ENCODE measurements at regions not wholly inside any gene's neighbourhood (a gene's known extent, or its start where the extent isn't known, plus 50 kb on each side); places are given as distances from the start of the nearest gene placed in this dataset.

DNA sequence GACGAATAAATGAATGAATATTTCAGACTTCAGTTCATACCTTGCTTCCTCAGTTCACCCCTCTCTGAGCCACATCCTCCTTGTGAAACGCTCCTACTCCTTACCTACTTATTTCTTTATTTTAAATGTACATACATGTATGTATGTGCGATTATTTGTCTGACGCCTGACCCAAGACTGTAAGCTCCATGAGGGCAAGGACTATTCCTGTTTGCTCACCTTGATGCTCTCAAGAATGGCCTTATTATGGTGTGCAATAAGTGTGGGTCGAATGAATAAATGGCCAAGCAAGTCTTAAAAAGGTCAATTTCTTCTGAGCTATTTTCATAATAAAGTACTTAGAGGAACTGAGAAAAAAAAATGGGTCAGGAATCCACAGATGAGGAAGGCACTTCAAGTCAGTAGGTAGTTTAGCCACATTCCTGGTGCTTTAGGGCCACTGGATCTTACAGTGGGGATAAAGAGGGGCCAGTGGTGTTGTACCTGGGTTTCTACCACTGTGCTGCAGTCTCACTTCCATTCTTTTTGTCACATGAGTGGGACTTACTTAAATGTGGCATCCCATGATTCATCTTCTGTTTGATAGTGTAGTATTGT, 74.7 kb downstream of the SDC1 start:
- DNase-seq, result no peak

DNA sequence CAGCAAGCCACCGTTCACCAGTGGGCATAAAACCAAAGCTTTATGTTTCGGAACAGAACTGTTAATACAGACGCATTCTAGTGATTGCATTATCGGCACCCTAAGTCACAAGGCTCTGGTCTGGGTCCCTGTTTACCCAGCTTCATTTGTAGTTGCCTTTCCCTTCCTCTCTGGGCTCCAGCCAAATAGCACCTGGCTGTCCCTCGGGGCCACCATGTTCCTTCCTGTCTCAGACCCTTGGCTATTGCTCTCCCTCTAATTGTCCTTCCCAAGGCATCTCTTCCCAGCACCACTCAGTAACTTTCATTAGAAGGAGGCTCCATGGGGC, 75.3 kb downstream of the SDC1 start:
- DNase-seq, result no peak

DNA sequence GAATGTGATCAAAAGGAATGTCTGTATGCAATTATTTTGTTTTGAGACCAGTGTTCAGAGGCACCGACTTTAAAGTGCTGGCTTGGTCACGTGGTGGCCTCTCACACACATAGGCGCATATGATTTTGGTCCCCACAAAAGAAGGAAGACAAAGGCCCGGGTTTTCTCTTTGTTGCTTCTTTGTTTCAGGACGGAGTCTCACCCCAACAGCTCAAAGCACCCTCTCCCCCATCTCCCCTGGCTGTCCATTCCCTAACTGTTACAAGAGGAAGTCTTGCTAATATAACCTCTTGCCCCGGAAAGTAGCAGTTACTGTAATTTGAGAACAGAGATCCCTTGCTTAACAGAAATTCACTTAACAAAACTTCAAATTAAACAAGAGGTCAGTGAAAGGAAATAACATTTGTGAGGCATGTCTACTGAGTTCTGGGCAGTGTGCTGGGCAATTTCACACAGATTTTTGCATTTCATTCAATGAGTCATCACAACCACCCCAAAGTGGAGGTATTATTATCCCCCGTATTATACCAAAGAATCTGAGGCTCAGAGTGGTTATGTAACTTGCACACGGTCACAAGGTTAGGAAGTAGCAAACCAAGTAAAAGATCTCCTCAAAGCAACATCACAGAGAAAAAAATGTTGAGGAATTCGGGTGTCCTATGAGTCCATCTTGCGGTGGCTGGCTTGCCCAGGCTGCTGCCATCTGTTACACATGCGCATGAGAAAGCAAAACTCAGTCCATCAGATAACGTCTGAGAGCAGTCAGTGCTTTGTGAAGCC, 75.8 kb downstream of the SDC1 start:
- no peak for DNase-seq

DNA sequence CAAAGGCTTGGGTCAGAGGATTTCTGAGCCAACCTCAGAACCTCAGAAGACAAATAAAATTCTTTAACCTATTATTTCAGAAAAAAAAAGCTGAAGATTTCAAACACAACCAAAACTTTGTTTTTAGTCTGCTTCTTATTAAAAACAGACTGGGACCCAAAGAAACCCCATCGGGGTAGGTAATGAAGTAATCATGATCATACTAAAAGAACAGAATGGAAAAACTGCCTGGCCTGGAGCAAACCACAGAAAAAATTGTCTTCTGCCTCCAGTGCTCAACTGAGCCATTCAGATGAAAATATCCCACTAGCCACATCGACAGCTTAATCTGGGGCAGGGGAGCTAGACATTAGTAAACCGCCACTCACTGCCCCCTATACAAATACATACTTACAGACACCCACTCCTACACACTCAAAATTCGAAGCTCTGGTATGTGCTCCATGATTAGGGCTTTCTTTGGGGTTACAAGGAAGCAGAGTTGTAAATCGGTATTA, 76.5 kb downstream of the SDC1 start:
- DNase-seq, result no peak

DNA sequence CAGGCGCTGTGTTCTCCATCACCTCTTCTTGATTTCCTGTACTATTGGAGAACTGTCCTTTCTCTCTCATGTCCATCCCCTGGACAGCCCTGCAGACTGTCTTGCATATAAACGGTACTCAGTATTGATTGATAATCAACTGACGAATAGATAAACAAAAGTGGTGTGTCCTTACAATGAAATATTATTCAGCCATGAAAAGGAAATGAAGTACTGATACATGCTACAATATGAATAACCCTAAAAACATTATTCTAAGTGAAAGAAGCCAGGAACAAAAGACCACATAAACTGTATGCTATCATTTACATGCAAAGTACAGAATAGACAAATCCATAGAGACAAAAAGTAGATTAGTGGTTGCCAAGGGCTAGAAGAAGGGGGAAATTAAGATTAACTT, 77.6 kb downstream of the SDC1 start:
- DNase-seq, result no peak

DNA sequence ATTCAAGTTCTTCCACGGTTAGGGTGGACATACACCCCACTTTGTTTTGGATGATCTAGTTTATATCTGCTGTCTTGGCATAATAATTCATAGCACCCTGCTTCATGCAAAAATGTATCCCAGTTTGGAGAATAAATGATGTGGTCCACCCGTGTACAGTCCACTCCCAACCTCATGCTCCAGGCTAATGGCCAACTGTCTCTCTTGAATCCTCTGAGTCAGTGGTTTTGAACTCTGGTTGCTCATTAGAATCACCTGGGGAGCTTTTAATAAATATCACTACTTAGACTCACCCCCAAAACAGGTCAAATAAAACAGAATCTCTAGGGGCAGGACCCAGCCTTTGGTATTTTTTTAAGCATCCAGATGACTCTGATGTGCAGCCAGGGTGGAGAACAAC, 78.5 kb downstream of the SDC1 start:
- DNase-seq, result no peak

DNA sequence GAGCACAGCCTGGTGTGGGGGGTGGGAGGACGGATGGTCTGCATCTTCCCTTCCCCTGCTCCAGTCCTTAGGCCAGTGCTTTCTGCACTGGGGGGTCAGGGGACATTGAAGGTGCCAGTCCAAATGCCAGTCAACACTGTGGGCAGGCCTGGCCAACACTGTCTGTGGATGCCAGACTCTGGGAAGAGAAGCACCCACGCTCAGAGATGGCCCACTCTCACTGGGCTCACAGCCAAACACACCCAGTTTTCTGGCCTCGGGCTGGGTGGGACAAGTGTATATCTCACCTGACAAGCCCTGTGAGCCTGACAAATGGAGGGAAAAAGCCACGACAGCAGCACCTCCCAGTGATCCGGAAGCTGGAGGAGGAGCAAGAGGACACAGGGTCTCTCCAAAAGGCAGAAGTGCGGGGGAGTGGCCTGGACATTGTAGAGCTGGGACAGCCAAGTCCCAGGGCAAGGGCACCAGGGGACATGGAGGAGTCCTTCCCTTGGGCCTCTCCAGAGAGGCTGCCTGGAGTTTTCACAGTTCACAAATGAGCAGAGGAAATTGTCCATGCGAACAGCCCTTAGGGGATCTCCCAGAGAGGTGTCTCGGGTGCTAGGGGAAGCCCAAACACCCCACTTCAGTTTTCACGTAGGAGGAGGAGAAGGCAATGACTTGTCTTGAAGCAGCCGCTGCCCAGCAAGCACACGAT, 79.3 kb downstream of the SDC1 start:
- no peak for DNase-seq

DNA sequence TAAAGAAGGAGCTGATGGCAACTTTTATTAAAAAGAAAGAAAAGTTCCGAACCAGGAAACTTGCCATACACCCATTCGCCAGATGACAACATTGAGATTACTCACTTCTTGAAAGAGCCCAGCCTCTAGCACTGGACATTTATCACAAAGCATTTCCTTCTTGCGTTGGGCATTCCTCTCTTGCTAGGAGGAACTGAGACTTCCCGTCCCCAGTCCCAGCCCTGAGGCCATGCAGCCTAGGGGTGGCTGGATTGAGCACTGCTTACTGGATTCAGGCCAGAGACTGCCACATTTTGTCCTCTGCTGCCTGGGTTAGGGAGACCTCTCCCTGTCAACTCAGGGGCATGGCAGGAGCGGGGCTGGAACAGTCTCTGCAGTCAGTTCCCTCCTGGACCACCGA, 80.1 kb downstream of the SDC1 start:
- no peak for DNase-seq

DNA sequence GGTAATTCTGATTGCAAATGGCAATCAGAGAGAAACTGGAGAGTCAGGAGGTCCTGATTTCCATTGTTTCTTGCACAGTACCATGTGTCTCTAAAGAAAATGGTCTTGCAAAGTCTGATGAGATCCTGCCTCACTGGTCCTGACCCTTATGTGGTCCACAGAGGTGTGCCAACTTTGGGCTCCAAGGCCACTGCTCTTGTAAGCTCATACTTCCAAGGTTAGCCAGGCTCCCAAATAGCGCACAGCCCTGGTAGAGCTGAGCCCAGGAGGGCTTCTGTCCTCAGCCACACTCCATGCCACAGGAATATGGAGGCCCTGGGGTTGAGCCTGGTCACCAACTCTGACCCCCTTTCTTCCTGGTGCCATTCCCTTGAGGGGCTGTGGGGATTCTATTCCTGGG, 80.7 kb downstream of the SDC1 start:
- no peak for DNase-seq

DNA sequence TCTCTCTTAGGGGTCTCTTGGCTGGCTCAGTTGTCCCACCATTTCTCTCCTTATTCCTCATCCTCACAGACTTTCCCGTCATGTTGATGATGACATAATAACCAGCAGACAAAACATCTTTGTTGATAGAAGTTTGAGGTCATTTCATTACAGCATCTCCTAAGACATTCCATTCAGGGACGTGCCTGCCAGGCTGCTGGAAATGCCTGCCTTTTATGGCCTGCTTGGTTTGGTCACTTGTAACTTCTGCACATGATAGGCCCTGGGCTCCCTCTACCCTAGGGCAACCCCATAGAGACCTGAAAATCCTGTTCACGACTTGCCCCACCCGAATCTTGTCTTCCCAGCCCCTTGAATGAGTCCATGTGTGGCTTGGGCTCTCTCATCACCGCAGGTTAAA, 81.7 kb downstream of the SDC1 start:
- DNase-seq, result no peak

DNA sequence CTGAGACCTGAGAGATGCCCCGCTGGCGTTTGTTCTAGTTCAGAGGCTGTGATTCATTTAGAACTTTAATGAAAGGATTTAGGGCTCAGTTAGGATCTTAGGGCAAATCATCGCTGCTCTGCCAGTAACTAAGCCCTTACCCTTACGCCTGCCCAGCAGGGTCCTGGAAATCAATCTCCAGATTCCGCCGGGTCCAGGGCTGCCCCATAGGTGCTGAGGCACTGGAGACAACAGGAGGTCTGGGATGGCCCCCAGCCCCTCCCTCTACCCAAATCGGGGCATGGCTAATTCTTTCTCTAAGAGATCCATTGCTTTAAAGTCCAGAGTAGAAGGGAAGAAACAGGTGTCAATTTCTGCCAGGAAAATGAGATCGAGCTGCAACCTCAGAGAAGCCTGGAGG, 83.1 kb downstream of the SDC1 start:
- DNase-seq, result no peak

DNA sequence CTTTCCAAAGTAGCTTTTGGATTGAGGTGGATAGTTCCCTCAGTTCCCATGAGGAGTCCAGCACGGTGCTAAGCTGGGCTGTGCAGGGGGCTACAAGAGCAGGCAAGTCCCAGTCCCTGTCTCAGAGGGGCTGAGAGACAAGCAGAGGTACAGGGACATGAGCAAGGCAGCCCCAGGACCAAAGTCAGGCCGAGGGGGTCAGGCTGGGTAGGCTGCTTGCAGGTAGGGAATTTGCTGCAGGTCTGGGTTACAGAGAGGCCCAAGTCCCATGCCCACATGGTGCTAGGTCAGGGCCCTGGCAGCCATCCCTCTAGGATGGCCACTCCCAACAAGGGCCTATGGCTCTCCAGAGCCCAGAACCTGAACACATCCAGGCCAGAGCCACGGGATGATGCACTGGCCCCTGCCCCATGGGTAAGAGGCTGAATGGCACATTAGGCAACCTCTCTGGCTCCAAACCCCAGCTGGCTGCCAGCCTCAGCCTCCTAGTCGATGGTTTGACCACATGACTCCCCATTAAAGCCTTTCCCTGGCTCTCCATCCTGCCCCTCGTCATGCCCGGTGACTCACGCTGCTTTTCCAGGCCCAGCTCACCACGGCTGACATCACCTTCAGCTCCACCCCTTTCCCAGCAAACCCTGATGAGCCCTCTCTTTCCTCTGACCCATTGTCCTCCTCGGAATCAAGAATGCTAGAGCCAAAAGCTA, 83.7 kb downstream of the SDC1 start:
- DNase-seq, result no peak

DNA sequence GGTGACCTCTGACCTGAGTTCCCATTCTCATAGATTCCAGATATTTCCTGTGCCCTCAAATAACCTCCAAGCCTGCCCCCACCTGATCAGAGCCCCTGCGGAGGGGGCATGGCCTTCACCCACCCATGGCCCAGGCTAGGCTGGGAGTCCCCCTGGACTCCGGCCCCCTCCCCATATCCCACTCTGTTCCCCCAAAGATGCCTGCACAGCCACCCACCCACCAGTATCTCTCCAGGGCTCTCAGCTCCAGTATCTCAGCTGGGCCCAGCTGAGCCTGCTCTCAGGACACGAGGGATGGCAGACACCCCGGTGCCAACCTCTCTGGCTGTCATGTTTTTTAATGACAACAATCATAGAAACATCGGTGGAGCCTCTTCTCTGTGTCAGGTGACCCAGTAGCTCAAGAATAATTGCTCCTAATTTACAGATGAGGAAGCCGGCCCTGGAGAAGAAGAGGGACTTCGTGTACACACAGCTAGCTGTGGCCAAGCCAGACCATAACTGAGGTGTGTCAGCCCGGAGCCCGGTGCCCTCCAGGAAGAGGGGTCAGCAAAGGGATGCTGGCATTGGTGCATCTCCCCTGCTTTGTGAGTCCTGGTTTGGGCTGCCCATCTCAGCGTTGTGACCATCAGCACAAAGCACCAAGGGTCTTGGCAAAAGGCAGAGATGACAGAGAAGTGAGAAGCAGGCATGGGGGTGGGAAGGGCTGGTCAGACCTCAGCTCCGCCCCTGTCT, 84.4 kb downstream of the SDC1 start:
- no peak for DNase-seq

DNA sequence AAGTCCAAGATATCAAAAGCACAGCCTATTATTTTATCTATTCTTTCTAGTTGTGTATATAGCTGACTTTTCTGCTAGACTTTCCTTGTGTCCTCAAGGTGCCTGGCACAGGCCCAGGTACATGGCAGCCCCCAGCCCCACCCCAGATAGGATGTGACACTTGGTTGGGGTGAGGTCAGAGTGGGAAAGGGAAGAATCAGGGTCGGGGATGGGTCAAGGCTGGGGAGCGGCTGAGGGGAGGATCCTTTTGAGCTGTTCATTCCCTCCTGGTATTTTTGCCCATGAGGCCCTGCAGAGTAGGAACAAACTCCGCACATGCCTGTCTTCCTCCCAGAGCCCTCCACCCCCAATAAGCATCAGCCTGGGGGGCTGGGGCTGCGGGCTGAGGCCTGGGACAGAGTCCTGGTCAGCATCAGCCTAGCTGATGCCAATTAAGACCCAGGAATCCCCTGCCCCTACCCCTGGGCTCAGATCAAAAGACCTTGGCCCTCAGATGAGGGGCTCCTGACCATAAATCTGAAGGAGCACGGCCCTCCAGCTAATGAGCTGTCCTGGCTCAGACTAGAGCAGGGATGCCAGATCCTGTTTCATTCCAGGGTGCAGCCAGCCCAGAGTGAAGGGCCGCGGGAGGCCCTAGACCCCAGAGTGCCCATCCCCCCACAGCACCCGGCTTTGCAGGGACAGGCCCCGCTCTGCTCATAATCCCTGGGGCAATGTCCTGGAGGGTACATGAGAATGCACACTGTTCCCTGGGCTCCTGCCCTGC, 85.3 kb downstream of the SDC1 start:
- no peak for DNase-seq

DNA sequence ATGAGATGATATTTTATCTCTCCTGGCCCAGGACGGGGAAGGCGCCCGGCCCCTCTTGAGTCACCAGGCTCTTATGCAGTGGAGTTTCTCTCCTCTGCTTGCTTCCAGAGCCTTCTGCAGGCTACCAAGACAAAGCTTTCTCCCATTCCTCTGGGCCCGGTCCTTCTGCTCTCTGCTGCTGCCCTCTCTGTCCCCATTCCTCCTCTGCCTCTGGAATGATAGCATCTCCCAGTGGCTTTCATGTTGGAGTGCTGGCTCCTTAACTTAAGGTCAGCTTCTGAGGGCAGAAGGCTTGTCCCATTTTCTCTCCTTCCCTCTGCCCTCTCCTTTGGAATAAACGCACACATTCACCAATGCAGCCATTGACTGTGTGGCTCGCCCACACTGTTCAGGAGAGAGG, 86.2 kb downstream of the SDC1 start:
- no peak for DNase-seq

DNA sequence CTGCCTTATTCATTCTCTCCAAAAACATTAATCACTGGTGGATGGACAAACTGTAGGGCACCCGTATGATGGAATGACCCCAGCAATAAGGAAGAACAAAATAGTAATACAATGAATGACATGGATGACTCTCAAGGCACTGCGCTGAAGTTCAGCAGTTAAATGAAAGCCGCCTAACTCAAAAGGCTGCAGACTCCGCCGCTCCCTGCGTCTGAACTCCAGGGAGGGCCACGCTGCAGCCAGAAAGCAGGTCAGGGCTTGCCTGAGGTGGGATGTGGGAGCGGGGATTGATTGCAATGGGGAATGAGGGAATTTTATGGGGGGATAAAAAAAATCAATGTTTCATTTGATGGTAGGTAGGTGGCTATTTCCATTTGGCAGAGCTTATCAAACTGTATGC, 86.5 kb upstream of the LAPTM4A start:
- DNase-seq, result no peak

DNA sequence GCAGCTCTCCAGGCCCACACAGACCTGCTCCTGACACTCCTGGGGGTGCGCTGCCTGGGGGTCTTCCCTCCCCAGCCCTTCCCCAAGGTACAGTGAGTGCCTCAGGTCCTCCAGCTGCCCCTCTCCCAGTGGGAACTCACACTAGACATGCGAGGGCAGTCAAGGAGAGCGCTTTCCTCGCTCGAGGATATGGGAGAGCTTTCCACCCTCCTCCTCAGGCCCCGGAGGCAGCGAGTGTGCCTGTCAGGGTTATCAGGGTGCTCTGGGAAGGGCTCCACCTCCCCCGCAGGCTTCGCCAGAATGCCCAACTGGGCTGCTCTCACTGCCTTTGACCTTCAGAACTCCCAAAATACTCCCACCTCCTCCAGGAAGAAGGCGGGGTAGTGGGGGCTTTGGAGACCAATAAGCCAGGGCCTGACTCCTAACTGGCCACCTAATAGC, 85.7 kb upstream of the LAPTM4A start:
- DNase-seq, result no peak

DNA sequence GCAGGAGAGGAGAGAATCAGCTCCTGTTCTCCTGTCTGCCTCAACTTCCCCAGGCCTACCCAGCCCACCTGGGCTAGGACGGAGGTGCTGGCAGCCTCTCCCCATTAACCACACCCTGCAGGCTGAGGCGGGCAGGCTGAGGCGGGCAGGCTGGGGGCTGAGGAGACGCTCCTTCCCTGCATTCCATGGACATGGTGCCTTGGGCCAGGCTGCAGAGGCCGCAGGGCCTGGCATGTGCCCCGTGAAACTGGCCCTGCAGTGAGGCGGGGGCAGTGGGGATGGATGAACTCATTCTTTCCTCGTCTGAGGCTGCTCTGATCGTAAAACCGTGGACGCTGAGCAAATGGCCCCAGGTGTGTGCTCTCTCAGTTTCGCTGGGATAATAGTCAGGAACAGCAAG, 84.7 kb upstream of the LAPTM4A start:
- DNase-seq, result no peak

DNA sequence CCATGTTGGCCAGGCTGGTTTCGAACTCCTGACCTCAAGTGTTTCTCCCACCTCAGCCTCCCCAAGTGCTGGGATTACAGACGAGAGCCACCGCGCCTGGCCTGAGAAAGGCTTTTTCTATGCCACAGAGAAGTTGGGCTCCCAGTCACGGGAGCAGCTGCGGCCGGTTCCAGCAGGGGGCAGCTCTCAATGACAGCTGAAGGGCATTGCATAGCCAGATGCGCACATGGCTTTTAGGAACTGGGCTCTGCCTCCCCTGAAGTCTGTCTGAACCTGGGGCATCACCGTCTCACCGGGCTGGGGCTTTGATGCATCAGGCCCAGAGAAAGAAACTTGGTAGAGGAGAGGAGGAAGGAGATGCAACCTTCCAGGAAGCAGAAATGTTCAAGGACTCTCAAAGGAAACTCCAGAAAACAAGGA, 84.2 kb upstream of the LAPTM4A start:
- peak; percentile 12 for DNase-seq

DNA sequence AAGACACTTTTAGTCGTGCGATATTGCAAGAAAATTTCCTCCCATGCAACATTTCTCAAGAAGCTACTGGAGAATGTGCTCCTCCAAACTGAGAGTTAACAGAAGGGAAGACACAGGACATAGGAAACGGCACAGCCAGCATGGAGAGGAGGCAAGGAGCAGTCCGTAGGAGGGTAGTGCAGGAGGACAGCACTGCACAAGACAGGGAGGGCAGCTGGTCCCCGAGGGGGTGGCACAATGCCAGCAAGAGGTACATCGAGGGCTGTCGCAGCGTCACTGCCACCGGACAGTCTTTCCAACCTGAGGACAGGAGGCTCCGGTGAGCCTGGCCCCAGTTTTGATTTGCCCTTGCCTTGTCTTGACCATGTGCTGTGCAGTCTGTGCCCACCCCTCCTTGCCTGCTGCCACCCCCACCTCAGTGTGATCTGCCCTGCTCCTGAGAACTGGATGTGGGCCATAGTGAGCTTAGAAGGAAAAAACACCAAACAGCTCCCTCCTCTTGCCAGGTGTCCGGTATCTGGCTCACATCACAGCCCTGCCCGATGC, 81.6 kb upstream of the LAPTM4A start:
- DNase-seq, result no peak

DNA sequence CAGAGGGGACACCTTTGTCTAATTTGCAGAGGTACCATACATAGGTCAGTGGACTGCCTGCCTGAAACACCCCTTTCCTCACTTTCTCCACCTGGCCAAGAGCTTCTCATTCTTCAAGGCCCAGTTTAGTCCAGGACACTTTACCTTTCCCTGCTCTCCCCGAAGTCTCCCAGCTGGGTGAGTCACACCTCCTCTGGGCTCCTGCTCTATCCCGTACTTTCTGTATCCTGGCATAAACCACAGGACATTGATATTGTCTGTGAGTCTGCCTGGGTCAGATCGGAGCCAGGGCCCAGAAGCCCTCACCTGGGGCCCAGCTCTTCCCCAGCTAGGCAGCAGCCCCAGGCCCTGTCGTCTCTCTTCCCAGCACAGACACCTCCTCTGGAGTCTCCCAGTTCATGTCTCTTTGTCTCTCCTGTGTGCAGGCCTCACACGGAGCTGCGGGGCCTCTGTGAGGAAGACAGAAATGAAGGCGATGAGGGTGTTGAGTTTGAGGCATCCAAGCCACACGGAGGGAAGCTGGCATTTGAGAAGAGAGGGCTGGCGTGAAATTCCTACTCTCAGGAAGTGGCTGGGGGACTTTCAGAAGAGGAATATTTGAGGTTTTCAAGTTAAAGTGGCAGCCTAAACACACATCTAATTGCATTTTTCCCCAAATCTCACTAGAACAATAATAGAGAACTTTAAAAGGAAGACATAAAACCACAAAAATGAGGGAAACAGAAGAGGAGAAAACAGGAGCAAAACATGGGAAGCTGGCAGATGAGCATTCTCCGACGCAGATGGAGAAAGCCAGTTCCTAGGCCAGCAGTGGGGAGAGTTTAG, 79.6 kb upstream of the LAPTM4A start:
- no peak for DNase-seq
